ENCODE measurements at regions not wholly inside any gene's neighbourhood (a gene's known extent, or its start where the extent isn't known, plus 50 kb on each side); places are given as distances from the start of the nearest gene placed in this dataset.

DNA sequence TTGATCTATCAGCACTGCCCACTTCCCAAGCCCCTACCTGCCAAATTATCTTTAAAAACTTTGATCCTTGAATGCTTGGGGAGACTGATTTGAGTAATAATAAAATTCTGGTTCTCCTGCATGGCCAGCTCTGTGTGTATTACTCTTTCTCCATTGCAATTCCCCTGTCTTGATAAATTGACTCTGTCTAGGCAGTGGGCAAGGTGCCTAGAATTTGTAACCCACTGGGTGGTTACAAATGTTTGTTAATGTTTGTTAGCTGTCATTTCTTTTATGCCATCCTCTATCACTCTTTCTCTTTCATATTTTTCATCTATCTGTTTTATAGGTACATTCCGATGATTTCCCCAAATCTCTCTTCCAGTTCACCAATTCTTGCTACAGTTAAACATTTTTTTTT is 694.1 kb downstream of the TYW1 start:
- Histone ChIP-seq H3K9ac (ENCODE audit: low read depth in 1 of 2, low read length in 2 of 2) (no peak overlapping the region), H3K4me3 (ENCODE audit: low read depth in 1 of 2, low read length in 2 of 2) (no peak overlapping the region), H3K27ac (ENCODE audit: low read depth, low read length) (no peak overlapping the region), H3K27me3 (ENCODE audit: control insufficient read depth in 1 of 2, insufficient read depth in 2 of 2, low read length in 2 of 2) (no peaks in the 10 kb centered on the region), H3K4me1 (ENCODE audit: control insufficient read depth in 1 of 2, insufficient read depth in 2 of 2, low read length in 2 of 2) (no peaks in the 10 kb centered on the region), H3K9me3 (ENCODE audit: control insufficient read depth in 1 of 2, low read length in 2 of 2) (peaks cover 3 to 6% of the 10 kb centered on the region in 2 donors), H3K36me3 (ENCODE audit: control insufficient read depth in 1 of 2, insufficient read depth in 2 of 2, low read length in 2 of 2) (no peaks in the 10 kb centered on the region)

DNA sequence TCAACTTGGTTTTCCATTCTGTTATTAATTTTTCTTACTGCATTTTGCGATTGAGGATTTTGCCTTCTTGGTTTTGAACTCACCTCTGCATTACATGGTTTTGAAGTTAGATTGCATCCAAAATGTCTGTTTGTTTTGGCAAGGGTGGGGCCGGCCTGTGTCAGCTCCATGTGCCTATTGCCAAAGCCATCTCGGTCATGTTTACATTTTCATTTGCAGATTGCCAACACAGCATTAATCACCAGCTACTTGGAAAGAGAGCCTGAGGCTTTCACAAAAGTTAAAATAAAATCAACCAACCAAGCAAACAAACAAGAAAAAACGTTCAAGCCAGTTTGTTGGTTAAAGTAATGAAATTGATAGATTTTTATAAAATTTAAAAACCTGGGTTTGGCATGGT is 695.8 kb downstream of the TYW1 start:
- Histone ChIP-seq H3K27ac (ENCODE audit: low read depth, low read length) (no peak overlapping the region), H3K4me1 (ENCODE audit: control insufficient read depth in 1 of 2, insufficient read depth in 2 of 2, low read length in 2 of 2) (no peaks in the 10 kb centered on the region), H3K4me3 (ENCODE audit: low read depth in 1 of 2, low read length in 2 of 2) (no peak overlapping the region), H3K27me3 (ENCODE audit: control insufficient read depth in 1 of 2, insufficient read depth in 2 of 2, low read length in 2 of 2) (no peaks in the 10 kb centered on the region), H3K9ac (ENCODE audit: low read depth in 1 of 2, low read length in 2 of 2) (no peak overlapping the region), H3K9me3 (ENCODE audit: control insufficient read depth in 1 of 2, low read length in 2 of 2) (peaks cover 3 to 6% of the 10 kb centered on the region in 2 donors), H3K36me3 (ENCODE audit: control insufficient read depth in 1 of 2, insufficient read depth in 2 of 2, low read length in 2 of 2) (no peaks in the 10 kb centered on the region)

DNA sequence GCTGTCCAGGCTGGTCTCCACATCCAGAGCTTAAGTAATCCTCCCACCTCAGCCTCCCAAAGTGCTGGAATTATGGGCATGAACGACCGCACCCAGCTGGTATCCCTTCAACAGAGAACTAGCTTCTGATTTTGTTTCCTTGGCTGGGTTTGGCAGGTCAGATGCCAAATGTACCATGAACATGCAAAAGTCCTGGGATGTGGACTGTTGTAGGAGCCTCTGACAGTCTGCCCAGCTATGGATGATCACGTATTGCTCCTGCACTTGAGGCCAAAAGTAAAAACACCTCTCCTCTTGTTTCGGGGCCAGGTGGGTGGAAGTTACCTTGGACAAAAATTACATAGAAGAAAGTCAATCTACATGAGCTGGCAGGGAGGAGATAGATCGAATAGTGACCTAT is 699.5 kb downstream of the TYW1 start:
- no peaks in the 10 kb centered on the region for H3K27me3 ChIP-seq (ENCODE audit: control insufficient read depth in 1 of 2, insufficient read depth in 2 of 2, low read length in 2 of 2)
- no peaks in the 10 kb centered on the region for H3K36me3 ChIP-seq (ENCODE audit: control insufficient read depth in 1 of 2, insufficient read depth in 2 of 2, low read length in 2 of 2)
- no peak overlapping the region for H3K9ac ChIP-seq (ENCODE audit: low read depth in 1 of 2, low read length in 2 of 2)
- H3K27ac ChIP-seq (ENCODE audit: low read depth, low read length), result no peak overlapping the region
- H3K4me1 ChIP-seq (ENCODE audit: control insufficient read depth in 1 of 2, insufficient read depth in 2 of 2, low read length in 2 of 2), result no peaks in the 10 kb centered on the region
- peaks cover 3 to 11% of the 10 kb centered on the region in 2 donors for H3K9me3 ChIP-seq (ENCODE audit: control insufficient read depth in 1 of 2, low read length in 2 of 2)
- H3K4me3 ChIP-seq (ENCODE audit: low read depth in 1 of 2, low read length in 2 of 2), result no peak overlapping the region

DNA sequence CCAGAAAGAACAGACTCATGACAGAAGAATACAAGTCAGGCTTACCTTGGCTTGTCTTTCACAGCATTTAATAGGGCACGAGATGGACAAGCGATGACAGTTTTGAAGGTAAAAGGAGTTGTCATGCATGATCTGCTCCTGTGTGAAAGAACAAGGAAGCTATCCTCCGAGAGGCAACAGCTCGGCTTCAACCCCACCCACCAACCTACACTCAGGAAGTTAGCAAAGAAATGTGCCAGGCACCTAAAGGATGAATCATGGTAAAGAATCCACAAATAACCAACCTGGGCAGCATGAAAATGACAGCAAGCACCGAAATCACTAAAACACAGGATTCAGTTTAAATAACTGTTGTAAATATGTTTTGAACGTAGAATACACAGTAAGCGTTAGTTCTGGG is 700.2 kb downstream of the TYW1 start:
- Histone ChIP-seq H3K9ac (ENCODE audit: low read depth in 1 of 2, low read length in 2 of 2) (no peak overlapping the region), H3K9me3 (ENCODE audit: control insufficient read depth in 1 of 2, low read length in 2 of 2) (peaks cover 3 to 11% of the 10 kb centered on the region in 2 donors), H3K4me3 (ENCODE audit: low read depth in 1 of 2, low read length in 2 of 2) (no peak overlapping the region), H3K36me3 (ENCODE audit: control insufficient read depth in 1 of 2, insufficient read depth in 2 of 2, low read length in 2 of 2) (no peaks in the 10 kb centered on the region), H3K27me3 (ENCODE audit: control insufficient read depth in 1 of 2, insufficient read depth in 2 of 2, low read length in 2 of 2) (no peaks in the 10 kb centered on the region), H3K4me1 (ENCODE audit: control insufficient read depth in 1 of 2, insufficient read depth in 2 of 2, low read length in 2 of 2) (no peaks in the 10 kb centered on the region), H3K27ac (ENCODE audit: low read depth, low read length) (no peak overlapping the region)

DNA sequence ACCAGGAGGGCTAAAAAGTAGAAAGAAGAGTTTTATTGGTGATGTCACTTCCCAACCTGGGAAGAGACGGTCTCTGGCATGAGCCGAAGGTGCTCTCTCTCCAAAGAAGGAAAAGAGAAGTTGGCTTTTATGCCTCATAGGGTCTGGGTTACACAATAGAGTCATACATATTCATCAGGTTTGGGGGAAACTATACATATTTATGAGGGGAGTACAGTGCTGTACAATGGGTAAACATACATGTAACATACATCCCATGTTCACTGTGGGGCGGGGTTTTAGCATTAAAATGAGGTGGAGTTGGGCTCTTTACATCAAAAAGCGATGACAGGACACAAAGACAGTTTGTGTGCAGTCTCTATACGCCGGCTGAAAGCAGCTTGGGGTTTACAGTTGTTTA is 701.7 kb downstream of the TYW1 start:
- Histone ChIP-seq H3K27ac (ENCODE audit: low read depth, low read length) (no peak overlapping the region), H3K4me1 (ENCODE audit: control insufficient read depth in 1 of 2, insufficient read depth in 2 of 2, low read length in 2 of 2) (no peaks in the 10 kb centered on the region), H3K9me3 (ENCODE audit: control insufficient read depth in 1 of 2, low read length in 2 of 2) (peaks cover 3 to 11% of the 10 kb centered on the region in 2 donors), H3K36me3 (ENCODE audit: control insufficient read depth in 1 of 2, insufficient read depth in 2 of 2, low read length in 2 of 2) (no peaks in the 10 kb centered on the region), H3K9ac (ENCODE audit: low read depth in 1 of 2, low read length in 2 of 2) (no peak overlapping the region), H3K4me3 (ENCODE audit: low read depth in 1 of 2, low read length in 2 of 2) (no peak overlapping the region), H3K27me3 (ENCODE audit: control insufficient read depth in 1 of 2, insufficient read depth in 2 of 2, low read length in 2 of 2) (no peaks in the 10 kb centered on the region)

DNA sequence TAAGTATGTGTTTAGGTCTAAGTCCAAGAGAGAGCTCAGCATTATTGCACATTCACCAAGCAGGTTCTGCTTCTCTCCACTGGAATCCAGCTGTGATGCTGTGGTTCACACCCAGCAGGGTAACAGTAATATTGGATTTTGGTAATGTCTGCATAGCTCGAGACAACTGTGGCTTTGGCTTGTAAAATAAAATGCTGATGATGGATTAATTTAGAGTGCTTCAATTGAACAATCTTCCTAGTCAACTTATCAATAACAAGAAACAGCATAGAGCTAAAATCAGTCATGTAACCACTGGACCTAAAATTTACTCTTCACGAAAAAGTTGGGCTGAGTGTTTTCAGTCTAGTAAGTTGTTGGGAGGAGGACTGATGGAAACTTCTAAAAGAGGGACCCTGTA is 709.2 kb downstream of the TYW1 start:
- Histone ChIP-seq H3K9me3 (ENCODE audit: control insufficient read depth in 1 of 2, low read length in 2 of 2) (peaks cover 5 to 10% of the 10 kb centered on the region in 2 donors), H3K27ac (ENCODE audit: low read depth, low read length) (no peak overlapping the region), H3K9ac (ENCODE audit: low read depth in 1 of 2, low read length in 2 of 2) (no peak overlapping the region), H3K4me3 (ENCODE audit: low read depth in 1 of 2, low read length in 2 of 2) (no peak overlapping the region), H3K36me3 (ENCODE audit: control insufficient read depth in 1 of 2, insufficient read depth in 2 of 2, low read length in 2 of 2) (no peaks in the 10 kb centered on the region), H3K4me1 (ENCODE audit: control insufficient read depth in 1 of 2, insufficient read depth in 2 of 2, low read length in 2 of 2) (no peaks in the 10 kb centered on the region), H3K27me3 (ENCODE audit: control insufficient read depth in 1 of 2, insufficient read depth in 2 of 2, low read length in 2 of 2) (no peaks in the 10 kb centered on the region)

DNA sequence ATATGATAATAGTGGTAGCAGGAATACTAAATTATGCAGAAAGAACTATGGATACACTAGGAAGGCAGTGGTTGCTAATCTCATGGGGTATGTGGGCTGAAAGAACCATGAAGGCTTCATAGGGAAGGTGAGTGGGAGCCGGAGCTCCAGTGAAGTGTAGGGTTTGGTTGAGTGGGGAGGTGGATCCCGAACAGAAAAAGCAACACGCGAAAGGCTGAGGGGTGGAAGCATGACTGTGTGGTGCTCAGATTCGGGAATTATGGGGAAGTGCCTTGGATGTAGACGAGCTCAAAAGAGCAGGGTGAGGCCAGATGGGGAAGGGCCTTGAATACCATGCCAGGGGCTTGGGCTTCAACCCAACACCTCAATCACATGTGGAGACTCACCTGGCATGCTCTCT is 715.1 kb downstream of the TYW1 start:
- no peak overlapping the region for H3K9ac ChIP-seq (ENCODE audit: low read depth in 1 of 2, low read length in 2 of 2)
- H3K9me3 ChIP-seq (ENCODE audit: control insufficient read depth in 1 of 2, low read length in 2 of 2), result peaks cover 5 to 10% of the 10 kb centered on the region in 2 donors
- no peaks in the 10 kb centered on the region for H3K27me3 ChIP-seq (ENCODE audit: control insufficient read depth in 1 of 2, insufficient read depth in 2 of 2, low read length in 2 of 2)
- H3K4me3 ChIP-seq (ENCODE audit: low read depth in 1 of 2, low read length in 2 of 2), result no peak overlapping the region
- no peaks in the 10 kb centered on the region for H3K36me3 ChIP-seq (ENCODE audit: control insufficient read depth in 1 of 2, insufficient read depth in 2 of 2, low read length in 2 of 2)
- H3K4me1 ChIP-seq (ENCODE audit: control insufficient read depth in 1 of 2, insufficient read depth in 2 of 2, low read length in 2 of 2), result no peaks in the 10 kb centered on the region
- no peak overlapping the region for H3K27ac ChIP-seq (ENCODE audit: low read depth, low read length)

DNA sequence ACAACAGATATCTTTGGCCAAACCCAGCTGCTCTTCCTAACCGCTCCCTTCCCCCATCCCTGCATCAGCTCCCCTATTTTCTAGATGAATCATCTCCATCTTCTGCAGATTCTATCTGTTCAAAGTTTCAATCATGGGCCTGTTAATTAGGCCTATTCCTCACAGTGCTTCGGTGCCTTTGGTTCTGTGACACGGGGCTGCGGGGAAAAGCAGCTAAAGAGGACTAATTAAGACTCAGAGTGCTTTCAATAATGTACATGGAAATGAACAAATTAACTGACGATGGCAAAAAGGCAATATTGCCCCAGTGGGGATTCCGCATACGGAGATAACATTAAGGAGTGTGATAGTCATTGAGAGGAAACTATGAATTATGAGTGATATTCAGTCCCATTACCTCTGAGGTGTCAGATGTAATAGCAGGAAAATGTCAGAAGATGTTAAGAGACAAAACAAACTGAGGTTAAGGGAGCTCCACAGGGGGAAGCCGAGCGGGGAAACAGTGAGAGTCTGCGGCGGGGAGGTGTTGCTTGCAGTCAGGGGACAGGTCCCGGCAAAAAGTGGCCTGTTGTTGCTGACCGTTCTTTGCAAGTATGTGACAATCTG is 716.9 kb downstream of the TYW1 start:
- H3K4me3 ChIP-seq (ENCODE audit: low read depth in 1 of 2, low read length in 2 of 2), result no peak overlapping the region
- no peaks in the 10 kb centered on the region for H3K4me1 ChIP-seq (ENCODE audit: control insufficient read depth in 1 of 2, insufficient read depth in 2 of 2, low read length in 2 of 2)
- no peaks in the 10 kb centered on the region for H3K36me3 ChIP-seq (ENCODE audit: control insufficient read depth in 1 of 2, insufficient read depth in 2 of 2, low read length in 2 of 2)
- H3K9me3 ChIP-seq (ENCODE audit: control insufficient read depth in 1 of 2, low read length in 2 of 2), result peaks cover 3 to 9% of the 10 kb centered on the region in 2 donors
- H3K9ac ChIP-seq (ENCODE audit: low read depth in 1 of 2, low read length in 2 of 2), result no peak overlapping the region
- H3K27me3 ChIP-seq (ENCODE audit: control insufficient read depth in 1 of 2, insufficient read depth in 2 of 2, low read length in 2 of 2), result no peaks in the 10 kb centered on the region
- H3K27ac ChIP-seq (ENCODE audit: low read depth, low read length), result no peak overlapping the region

DNA sequence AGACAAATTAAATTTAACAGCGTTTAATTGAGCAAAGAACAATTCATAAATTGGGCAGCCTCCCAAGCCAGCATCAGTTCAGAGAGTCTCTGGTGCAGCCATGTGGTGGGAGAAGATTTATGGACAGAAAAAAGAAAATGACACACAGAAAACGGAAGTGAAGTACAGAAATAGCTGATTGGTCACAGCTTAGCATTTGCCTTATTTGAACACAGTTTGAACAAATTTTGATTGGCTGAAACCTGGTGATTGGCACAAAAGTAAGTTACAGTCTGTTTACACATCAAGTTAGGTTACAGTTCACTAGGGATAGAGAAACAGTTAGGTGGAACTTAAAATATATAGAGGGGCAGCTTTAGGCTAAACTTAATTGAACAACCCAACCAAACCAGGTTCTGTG is 720.1 kb downstream of the TYW1 start:
- H3K9me3 ChIP-seq (ENCODE audit: control insufficient read depth in 1 of 2, low read length in 2 of 2), result no peaks in the 10 kb centered on the region
- H3K9ac ChIP-seq (ENCODE audit: low read depth in 1 of 2, low read length in 2 of 2), result no peak overlapping the region
- H3K4me3 ChIP-seq (ENCODE audit: low read depth in 1 of 2, low read length in 2 of 2), result no peak overlapping the region
- no peak overlapping the region for H3K27ac ChIP-seq (ENCODE audit: low read depth, low read length)
- no peaks in the 10 kb centered on the region for H3K36me3 ChIP-seq (ENCODE audit: control insufficient read depth in 1 of 2, insufficient read depth in 2 of 2, low read length in 2 of 2)
- no peaks in the 10 kb centered on the region for H3K4me1 ChIP-seq (ENCODE audit: control insufficient read depth in 1 of 2, insufficient read depth in 2 of 2, low read length in 2 of 2)
- H3K27me3 ChIP-seq (ENCODE audit: control insufficient read depth in 1 of 2, insufficient read depth in 2 of 2, low read length in 2 of 2), result no peaks in the 10 kb centered on the region

DNA sequence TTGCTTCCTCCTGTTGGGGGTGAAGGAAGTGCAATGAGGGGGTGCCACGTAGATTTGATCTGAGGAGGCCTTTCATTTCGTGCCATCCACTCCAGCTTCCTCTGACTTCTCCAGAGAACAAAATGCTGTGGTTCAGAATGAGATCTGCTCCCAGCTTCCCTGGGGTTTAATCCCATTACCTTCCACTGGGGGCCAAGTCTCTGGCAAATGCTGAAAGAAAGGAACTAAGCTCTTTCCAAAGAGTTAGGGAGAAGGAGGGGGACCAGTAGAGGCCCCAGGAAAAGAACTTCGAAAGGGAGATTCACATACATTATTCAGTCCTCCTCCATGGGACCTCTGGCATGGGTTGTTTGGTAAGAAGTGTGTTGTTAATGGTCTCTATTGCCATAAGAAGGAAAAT is 727.0 kb downstream of the TYW1 start:
- Histone ChIP-seq H3K4me1 (ENCODE audit: control insufficient read depth in 1 of 2, insufficient read depth in 2 of 2, low read length in 2 of 2) (no peaks in the 10 kb centered on the region), H3K9ac (ENCODE audit: low read depth in 1 of 2, low read length in 2 of 2) (no peak overlapping the region), H3K9me3 (ENCODE audit: control insufficient read depth in 1 of 2, low read length in 2 of 2) (no peaks in the 10 kb centered on the region), H3K4me3 (ENCODE audit: low read depth in 1 of 2, low read length in 2 of 2) (no peak overlapping the region), H3K36me3 (ENCODE audit: control insufficient read depth in 1 of 2, insufficient read depth in 2 of 2, low read length in 2 of 2) (no peaks in the 10 kb centered on the region), H3K27ac (ENCODE audit: low read depth, low read length) (no peak overlapping the region), H3K27me3 (ENCODE audit: control insufficient read depth in 1 of 2, insufficient read depth in 2 of 2, low read length in 2 of 2) (no peaks in the 10 kb centered on the region)

DNA sequence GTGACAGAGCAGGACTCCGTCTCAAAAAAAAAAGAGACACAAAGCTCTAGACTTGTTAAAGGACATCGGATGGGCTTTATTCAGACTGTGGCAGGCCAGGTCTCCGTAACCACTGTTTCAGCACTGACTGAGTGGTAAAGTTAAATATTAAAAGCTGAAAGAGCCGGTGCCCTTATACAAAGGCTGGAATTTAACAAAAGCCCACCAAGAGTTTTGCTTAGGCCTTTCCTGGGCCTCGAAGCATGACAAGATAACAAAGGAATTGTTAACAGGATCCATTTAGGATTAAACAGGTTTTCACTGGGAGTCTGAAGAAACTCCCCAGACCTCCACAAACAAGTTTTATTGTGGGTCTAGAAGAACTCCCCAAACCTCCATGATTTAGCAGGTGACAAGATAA is 727.8 kb downstream of the TYW1 start:
- H3K4me1 ChIP-seq (ENCODE audit: control insufficient read depth in 1 of 2, insufficient read depth in 2 of 2, low read length in 2 of 2), result no peaks in the 10 kb centered on the region
- H3K27me3 ChIP-seq (ENCODE audit: control insufficient read depth in 1 of 2, insufficient read depth in 2 of 2, low read length in 2 of 2), result no peaks in the 10 kb centered on the region
- peaks cover 0 to 2% of the 10 kb centered on the region in 2 donors for H3K9me3 ChIP-seq (ENCODE audit: control insufficient read depth in 1 of 2, low read length in 2 of 2)
- no peak overlapping the region for H3K4me3 ChIP-seq (ENCODE audit: low read depth in 1 of 2, low read length in 2 of 2)
- no peak overlapping the region for H3K27ac ChIP-seq (ENCODE audit: low read depth, low read length)
- H3K36me3 ChIP-seq (ENCODE audit: control insufficient read depth in 1 of 2, insufficient read depth in 2 of 2, low read length in 2 of 2), result no peaks in the 10 kb centered on the region
- no peak overlapping the region for H3K9ac ChIP-seq (ENCODE audit: low read depth in 1 of 2, low read length in 2 of 2)
